ENCODE measurements at regions not wholly inside any gene's neighbourhood (a gene's known extent, or its start where the extent isn't known, plus 50 kb on each side); places are given as distances from the start of the nearest gene placed in this dataset.

GRCh38 chr6:105808571-105808970 lies 277.6 kb upstream of the PRDM1 start:
- no peaks in the 10 kb centered on the region for H3K27me3 ChIP-seq (ENCODE audit: low read length)
- TF ChIP-seq EZH2phosphoT487 (conservative IDR thresholded peaks at IDR 0.05; ENCODE audit: low read length) (no peak), CTCF (IDR thresholded peaks at IDR 0.05; ENCODE audit: insufficient read depth, low read length, poor library complexity, severe bottlenecking) (no peak)
- no peaks in the 10 kb centered on the region for H3K9me2 ChIP-seq (replicated peaks; ENCODE audit: insufficient read depth, low read length)
- no peaks in the 10 kb centered on the region for H3K9me3 ChIP-seq (ENCODE audit: insufficient read depth, low read length)
- H2AFZ ChIP-seq (ENCODE audit: low read depth, low read length, severe bottlenecking), result no peak overlapping the region
- H3K79me2 ChIP-seq (ENCODE audit: insufficient read depth, low read length), result no peaks in the 10 kb centered on the region
- no peaks in the 10 kb centered on the region for H4K20me1 ChIP-seq (ENCODE audit: low read depth, low read length)
- H3K4me3 ChIP-seq (ENCODE audit: insufficient read depth, low read length, poor library complexity, severe bottlenecking), result no peak overlapping the region
- H3K27ac ChIP-seq (ENCODE audit: low read depth, low read length), result no peak overlapping the region
- H3K4me2 ChIP-seq (ENCODE audit: low read depth, low read length, poor library complexity, severe bottlenecking), result no peak overlapping the region
- H3F3A ChIP-seq (ENCODE audit: insufficient read depth), result no peaks in the 10 kb centered on the region
- H3K9ac ChIP-seq (ENCODE audit: low read length), result no peak overlapping the region
- H3K36me3 ChIP-seq (ENCODE audit: low read length), result no peaks in the 10 kb centered on the region

GRCh38 chr6:105807905-105808304 lies 278.2 kb upstream of the PRDM1 start:
- Histone ChIP-seq H3K9ac (ENCODE audit: low read length) (no peak overlapping the region), H3F3A (ENCODE audit: insufficient read depth) (no peaks in the 10 kb centered on the region), H3K79me2 (ENCODE audit: insufficient read depth, low read length) (no peaks in the 10 kb centered on the region), H3K9me2 (replicated peaks; ENCODE audit: insufficient read depth, low read length) (no peaks in the 10 kb centered on the region), H3K4me2 (ENCODE audit: low read depth, low read length, poor library complexity, severe bottlenecking) (no peak overlapping the region), H3K27ac (ENCODE audit: low read depth, low read length) (no peak overlapping the region), H2AFZ (ENCODE audit: low read depth, low read length, severe bottlenecking) (no peak overlapping the region), H3K9me3 (ENCODE audit: insufficient read depth, low read length) (no peaks in the 10 kb centered on the region), H3K36me3 (ENCODE audit: low read length) (no peaks in the 10 kb centered on the region), H3K27me3 (ENCODE audit: low read length) (no peaks in the 10 kb centered on the region), H3K4me3 (ENCODE audit: insufficient read depth, low read length, poor library complexity, severe bottlenecking) (no peak overlapping the region), H4K20me1 (ENCODE audit: low read depth, low read length) (no peaks in the 10 kb centered on the region)
- TF ChIP-seq EZH2phosphoT487 (conservative IDR thresholded peaks at IDR 0.05; ENCODE audit: low read length) (no peak), CTCF (IDR thresholded peaks at IDR 0.05; ENCODE audit: insufficient read depth, low read length, poor library complexity, severe bottlenecking) (no peak)

GRCh38 chr6:105806486-105806920 lies 279.6 kb upstream of the PRDM1 start:
- Histone ChIP-seq H3K27ac (ENCODE audit: low read depth, low read length) (no peak overlapping the region), H3K36me3 (ENCODE audit: low read length) (no peaks in the 10 kb centered on the region), H3K9ac (ENCODE audit: low read length) (no peak overlapping the region), H3K9me3 (ENCODE audit: insufficient read depth, low read length) (no peaks in the 10 kb centered on the region), H3K4me2 (ENCODE audit: low read depth, low read length, poor library complexity, severe bottlenecking) (no peak overlapping the region), H3K9me2 (replicated peaks; ENCODE audit: insufficient read depth, low read length) (no peaks in the 10 kb centered on the region), H3F3A (ENCODE audit: insufficient read depth) (no peaks in the 10 kb centered on the region), H2AFZ (ENCODE audit: low read depth, low read length, severe bottlenecking) (no peak overlapping the region), H3K4me3 (ENCODE audit: insufficient read depth, low read length, poor library complexity, severe bottlenecking) (no peak overlapping the region), H4K20me1 (ENCODE audit: low read depth, low read length) (no peaks in the 10 kb centered on the region), H3K27me3 (ENCODE audit: low read length) (no peaks in the 10 kb centered on the region), H3K79me2 (ENCODE audit: insufficient read depth, low read length) (no peaks in the 10 kb centered on the region)
- no peak for TF ChIP-seq CTCF (IDR thresholded peaks at IDR 0.05; ENCODE audit: insufficient read depth, low read length, poor library complexity, severe bottlenecking)
- no peak for TF ChIP-seq EZH2phosphoT487 (conservative IDR thresholded peaks at IDR 0.05; ENCODE audit: low read length)
